GM18502 (cell line): ENCODE measurements at regions not wholly inside any gene's neighbourhood (a gene's known extent, or its start where the extent isn't known, plus 50 kb on each side); places are given as distances from the start of the nearest gene placed in this dataset.

Experiments
- ATAC-seq: cut with Tn5 transposase; IDR thresholded peaks from one replicate; pipeline ENCODE4 v1.9.1; 2021; ENCODE audit warnings: mild to moderate bottlenecking; ENCODE audit not compliant: unreplicated experiment, poor library complexity

DNA sequence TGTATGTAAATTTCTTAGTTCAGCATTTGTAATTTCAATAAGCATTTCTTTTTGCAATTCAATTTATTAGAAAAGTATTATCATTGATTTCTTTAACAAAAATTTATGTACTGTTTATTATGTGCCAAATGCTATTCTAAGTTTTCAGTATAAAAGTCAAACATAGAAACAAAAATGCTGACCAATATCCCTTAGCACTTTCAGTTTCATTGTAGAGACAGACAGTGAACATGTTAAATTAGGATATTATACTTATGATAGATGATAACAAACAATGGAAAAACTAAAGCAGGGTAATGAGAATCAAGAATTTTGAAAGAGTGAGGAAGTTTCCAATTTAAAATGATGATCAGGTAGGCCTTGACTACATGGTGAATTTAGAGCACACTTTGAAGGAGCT is 1106.0 kb downstream of the TAF11L14 start:
- ATAC-seq: peak; percentile 49

DNA sequence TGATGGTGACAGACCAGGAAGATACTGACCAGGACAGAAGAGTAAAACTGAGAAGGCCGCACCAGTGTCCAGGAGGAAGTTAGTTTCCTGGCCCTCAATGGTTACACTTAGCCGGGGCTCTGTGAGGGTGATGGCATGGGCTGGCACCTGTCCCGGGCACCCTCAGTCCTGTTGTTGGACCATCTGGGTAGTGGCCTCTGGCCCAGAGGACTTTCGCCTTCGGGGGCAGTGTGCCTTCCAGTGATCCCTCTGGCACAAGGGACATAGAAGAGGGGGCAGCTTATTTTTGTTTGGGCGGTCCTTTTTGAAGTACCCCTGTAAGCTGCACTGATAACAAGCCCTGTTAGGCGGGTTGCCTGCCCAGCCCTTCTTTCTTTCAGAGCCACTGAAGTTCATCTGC is 1108.6 kb downstream of the TAF11L14 start:
- no peak for ATAC-seq

DNA sequence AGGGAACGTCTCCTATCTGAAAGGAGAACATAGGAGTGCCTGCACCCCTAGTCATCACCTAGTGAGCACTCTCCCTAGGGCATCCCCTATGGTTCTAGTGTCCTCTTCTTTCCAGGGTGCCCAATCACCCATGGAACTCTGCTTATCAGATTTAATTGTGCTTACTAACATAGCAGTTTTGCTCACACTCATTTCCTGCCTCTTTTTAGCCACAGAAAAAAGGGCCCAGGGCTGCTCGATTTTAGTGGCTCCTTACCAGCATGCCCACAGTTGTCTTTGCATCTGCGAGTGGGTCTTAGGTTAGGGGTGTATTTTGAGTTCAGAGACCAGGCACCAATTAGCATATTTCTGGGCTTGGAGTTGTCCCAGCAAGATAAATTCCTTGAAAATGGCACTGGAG is 1110.2 kb downstream of the TAF11L14 start:
- no peak for ATAC-seq

DNA sequence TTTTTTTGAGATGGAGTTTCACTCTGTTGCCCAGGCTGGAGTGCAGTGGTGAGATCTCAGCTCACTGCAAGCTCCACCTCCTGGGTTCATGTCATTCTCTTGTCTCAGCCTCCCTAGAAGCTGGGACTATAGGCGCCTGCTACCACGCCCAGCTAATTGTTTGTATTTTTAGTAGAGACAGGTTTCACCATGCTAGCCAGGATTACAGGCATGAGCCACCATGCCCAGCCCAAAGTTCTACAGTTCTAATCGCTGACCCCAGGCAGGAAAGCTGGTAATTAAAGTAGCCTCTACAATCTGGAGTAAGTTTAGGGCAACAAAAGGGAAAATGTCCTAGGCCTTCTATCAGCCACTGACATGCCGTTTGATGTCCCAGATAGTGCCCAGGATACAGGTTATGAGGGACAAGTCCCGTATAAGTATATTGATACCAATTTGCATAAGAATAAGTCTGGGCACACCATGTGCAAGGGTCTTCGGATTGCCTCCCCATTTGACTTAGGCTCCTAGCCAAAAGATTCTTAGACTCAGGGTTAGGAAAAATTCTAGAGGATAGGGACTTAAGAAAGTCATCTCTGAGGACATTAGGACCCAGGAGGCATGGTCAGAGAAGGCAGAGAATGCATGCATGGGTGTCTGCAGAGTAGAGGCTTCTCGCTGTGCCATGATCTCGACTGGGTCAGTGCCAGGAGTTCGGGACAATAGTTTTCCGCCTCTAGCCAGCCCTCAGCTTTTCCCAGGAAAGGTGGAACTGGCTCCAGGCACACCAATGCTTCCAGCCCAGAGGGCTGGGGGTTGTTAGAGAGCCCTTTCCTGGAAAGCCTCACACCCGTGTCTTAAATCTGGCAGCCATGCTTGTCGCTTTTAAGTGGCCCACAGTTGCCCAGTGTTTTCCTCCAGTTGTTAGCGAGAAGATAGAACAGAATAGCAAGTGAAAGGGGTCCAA is 1111.1 kb downstream of the TAF11L14 start:
- ATAC-seq: peak; percentile 43

DNA sequence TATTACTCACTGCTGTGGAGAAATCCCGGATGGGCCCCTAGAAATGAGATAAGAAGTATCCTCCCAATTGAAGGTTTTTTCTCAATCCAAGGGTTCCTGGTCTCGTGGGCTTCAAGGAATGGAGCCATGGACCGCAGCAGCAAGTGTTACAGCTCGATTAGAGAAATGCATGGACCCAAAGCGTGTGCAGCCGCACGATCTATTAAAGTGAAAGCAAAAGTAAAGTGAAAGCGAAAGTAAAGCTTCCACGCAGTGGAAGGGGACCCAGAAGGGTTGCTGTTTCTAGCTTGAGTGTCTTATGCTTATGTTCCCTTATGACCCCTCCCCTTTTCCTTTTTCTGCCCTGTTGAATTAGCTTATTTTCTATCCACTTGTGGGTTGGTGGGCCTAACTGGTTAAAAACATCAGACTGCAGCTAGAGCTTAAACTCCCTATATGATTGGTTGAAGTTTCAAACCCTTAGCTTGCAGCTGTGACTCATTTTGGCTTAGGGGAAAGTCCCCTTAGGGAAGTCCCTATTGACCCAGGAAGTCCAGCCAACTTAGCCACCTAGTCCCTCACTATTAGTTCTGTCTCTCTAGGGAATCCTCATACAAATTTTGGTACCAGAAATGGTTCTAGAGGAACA is 1111.8 kb downstream of the TAF11L14 start:
- peak; percentile 79 for ATAC-seq

DNA sequence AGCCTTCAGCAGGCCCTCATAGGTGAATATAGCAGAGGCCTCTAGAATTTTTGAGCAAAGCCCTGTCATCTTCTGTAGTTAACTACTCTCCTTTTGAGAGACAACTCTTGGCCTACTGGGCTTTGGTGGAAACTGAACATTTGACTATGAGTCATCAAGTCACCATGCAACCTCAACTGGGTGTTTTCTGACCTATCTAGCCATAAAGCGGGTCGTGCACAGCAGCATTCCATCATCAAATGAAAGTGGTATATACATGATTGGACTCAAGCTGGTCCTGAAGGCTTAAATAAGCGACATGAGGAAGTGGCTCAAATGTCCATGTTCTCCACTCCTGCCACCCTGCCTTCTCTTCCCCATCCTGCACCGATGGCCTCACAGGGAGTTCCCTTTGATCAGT is 1115.5 kb downstream of the TAF11L14 start:
- peak; percentile 35 for ATAC-seq

DNA sequence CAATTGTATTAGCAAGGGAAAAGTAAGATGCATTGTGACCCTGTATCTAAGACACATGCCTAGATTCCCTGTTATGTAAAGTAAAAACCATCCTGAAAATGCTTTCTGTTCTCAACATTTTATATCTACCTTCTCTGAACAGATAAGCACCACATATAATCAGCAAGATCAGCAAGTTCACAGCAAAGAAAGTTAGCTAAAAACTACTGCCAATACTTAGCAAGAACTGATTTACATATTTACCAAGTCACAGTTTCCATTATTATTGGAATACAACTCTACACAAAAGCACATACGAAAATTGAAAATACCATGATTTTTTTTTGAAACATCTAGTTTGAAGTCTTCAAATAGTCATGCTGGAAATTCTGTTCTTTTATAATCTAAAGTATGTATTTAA is 1118.1 kb downstream of the TAF11L14 start:
- no peak for ATAC-seq

DNA sequence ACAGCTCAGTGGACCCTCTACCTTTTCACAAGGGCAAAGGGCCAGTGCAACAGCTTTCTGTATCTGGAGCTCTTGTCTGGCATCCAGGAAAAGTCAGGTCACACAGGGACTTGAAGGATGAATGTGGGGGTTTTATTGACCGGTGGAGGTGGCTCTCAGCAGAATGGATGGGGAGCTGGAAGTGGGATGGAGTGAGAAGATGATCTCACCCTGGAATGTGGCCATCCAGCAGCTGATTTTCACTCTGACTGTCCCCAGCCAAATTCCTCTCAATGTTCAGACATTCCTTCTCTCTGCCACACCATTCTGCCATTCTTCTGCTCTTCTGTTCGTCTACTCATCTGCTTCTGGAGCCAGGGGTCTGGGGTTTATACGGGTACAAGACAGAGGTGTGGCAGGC is 1119.9 kb downstream of the TAF11L14 start:
- ATAC-seq: no peak

DNA sequence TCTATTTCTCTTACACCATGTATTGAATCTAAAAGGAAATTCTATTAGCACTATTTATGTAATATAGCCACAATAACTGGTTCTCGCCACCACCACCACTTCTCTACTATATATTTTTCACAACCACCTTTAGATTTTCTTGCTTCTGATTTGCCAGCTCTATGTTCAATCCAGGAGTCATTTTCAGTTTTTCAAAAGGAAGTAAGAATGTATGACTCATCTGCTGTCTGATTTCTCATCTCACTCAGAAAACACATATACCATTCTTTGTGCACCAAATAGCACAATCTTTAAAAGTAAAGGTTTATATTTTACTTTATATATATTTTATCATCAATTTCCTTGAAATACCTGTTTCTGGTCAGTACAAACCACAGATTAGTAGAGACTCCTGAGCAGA is 1127.5 kb downstream of the TAF11L14 start:
- ATAC-seq: peak; percentile 85

DNA sequence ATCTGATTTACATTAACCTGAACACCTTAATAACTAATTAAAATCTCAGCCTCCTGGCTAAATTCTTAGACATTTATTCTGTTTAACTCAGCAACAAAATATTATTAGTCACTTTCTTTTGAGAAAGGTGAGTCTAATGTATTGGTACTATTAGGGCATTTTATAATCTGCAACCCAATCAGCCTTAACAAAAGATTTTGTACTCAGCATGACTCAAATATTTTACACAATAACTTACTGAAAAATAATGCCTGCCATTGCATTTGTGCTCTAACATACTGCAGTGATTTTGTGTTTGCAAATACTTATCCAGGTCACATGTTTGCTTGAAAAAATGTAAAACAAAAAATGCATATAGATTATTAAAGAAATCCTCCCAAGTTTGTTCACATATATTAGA is 1129.9 kb downstream of the TAF11L14 start:
- no peak for ATAC-seq

DNA sequence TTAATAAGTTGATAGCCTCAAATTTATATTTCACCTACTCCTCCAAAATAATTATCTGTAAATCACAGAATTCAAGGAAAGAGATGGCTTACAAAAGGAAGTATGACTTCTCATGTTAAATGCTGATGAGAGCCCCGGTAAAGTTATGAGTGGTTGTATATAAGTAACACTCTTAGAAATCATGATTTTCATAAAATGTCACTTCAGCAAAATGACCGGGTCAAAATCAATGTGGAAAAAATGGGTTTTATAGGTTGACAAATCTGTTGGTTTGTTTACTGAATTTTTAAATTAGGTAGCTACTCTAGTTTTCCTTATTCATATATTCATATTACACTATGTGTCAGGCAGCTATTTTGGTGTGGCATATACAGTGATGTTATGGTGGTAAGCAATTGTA is 1131.0 kb downstream of the TAF11L14 start:
- ATAC-seq: no peak

DNA sequence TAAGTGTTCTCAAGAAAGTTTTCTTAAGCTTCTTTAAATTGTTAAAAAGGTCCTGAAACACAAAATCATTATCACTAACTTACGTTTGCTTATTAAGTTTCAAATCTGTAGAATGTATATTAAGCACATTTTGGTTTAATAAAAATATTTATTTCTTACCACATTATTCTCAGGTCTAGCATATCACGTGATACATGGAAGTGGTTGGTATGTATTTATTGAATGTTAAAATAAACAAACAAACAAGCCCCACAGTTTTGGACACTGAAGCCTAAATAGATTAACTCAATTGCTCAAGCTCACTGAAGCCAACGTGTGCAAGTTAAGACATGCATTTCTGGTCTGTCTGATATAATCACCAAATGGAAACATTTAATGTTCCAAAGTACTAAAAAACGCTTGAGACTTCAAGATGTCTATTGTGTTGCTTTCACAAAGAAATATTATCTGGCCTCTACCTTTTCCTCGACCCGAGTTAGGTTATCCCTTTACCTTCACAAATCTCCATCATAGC is 1136.9 kb downstream of the TAF11L14 start:
- no peak for ATAC-seq

DNA sequence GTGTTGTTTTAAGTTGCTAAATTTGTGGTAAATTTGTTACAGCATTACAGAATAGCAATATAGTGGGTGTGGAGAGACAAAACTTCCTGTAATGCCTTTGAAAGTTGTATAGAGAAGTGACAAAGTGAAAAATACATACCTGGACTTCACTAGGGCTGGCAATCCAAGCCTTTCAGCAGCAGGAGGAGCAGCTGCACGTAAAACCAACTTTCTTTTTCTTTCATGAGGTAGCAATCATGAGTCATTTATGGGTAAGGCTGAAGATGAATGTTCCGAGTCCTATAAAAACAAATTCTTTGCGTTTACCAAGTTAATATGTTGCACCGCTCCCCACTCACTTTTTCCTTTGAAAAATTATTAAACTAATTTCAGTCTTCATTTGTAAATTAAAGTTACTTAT is 1138.2 kb downstream of the TAF11L14 start:
- ATAC-seq: peak; percentile 64

DNA sequence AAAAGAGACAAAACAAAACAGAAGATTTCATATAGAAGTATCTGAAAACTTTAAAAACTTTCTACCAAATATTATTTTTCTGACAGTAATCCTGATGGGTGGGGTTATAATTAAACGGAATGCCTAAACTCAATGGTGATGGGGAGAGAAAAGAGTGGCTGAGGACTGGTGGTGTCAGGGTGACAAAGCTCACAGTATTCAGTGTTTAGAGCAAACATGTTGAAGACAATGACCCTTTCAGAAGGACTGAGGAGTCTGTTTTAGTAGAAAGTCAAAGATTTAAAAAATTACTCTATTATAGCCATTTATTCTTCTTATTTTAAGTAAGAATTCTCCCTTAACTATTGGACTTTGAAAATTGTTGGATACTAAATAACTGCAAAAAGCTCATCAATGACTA is 1144.0 kb downstream of the TAF11L14 start:
- no peak for ATAC-seq

DNA sequence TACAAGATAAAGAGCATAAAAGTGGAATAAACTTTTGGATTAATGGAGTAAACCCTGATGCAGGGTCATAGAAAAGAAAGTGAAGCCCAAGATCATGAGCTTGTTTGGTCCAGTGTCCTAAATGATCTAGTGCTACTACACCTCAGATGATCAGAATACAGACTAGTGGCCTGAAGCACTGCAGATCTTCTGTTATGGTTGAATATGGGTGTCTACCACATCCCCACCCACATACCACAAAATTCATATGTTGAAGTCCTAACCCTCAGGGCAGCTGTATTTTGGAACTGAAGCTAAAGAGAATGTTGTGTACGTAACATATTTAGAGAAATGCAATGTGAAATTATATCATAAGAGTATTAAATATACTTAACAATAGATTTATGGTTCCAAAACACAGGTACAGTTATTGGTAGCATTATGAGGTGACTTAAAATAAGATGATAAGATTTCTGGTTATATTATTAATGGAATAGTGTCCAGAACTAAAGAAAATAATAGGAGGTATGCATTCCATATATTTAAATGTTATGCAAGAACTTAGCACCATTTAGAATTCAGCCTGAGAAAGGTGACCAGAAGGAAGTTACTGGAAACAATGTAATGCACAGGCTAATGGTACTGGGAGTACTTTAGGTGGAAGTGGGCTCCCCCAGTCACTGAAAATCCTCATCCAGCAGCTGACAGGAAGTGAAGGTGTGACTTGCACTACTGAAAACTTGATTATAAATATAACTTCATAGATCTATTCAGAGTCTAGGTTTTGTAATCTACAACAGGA is 1155.1 kb downstream of the TAF11L14 start:
- no peak for ATAC-seq

DNA sequence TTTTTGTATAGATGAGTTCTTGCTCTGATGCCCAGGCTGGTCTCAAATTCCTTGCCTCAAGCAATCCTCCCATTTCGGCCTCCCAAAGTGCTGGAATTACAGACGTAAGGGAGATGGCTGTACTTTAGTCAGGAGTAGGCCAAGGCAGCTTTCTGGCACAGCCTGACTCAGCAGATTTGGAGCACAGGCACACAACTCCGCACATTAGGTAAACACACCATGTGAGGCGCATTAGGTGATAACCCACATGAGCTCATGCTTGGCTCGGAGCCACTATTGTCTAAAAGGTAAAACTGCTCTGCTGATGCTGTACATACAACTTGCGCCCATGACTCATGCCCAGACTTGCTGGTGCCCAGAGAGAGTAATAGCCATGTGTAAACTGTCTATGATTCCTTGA is 1157.9 kb downstream of the TAF11L14 start:
- ATAC-seq: no peak

DNA sequence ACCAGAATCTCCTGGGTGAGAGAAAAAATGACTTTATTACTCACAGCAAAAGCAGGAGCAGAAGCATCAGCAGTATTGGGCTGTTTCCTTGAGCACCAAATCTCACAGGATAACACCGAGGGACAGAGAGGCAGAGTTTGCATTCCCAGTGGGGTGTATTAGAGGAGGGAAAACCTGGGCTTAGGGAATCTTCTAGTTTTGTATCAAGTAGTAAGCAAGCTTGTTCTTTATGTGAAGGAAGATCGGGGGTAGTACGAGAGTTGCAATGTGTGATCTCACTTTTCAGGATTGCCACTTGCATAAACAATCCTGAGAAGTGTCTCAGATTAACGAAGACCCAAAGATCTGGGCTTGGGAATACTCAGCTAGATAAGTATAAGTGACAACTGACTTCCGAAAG is 1163.0 kb downstream of the TAF11L14 start:
- ATAC-seq: no peak

DNA sequence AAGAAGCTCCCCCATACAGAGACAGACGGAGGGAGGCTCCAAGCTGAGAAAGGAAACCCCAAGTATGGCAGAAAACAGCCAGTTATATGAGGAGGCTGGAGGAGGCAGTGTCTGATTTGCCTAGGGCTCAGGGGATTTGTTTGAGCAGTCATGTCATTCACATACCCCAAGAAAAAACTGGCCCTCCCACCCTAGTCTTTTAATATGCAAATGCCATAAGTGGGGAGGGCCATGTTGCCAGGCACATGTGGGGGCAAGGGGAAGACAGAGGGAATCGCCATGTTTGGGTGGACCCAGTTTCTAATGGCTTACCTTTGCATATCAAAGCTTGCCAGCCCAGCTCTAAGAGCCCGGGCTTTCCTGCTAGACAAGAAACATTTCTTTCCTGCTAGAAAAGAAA is 1163.8 kb downstream of the TAF11L14 start:
- no peak for ATAC-seq

DNA sequence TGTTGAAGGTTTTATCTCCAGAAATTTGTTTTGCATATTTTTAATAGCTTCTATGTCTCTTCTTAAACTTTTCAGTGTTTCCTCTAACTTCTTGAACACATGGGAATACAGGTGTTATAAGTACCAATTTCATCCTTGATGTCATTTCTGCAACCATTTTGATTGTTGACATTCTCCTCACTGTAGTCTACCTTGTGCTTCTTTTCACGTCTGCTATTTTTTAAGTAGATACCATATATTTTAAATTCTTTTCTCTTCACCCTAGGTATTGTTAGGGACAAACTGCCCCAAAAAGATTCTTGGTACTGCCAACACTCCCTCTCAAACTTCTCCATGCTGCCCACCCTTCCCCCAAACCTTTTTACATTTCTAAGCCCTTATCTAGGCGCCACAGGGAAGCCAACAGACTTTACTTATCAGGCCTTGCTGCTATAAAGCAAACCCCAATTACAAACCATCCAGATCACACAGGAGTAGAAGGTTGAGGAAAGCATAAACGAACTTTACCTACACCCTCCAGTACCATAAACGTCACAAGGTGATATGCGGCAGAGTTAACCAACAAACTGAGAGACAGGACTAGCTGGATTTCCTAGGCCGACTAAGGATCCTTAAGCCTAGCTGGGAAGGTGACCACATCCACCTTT is 1165.3 kb downstream of the TAF11L14 start:
- no peak for ATAC-seq

DNA sequence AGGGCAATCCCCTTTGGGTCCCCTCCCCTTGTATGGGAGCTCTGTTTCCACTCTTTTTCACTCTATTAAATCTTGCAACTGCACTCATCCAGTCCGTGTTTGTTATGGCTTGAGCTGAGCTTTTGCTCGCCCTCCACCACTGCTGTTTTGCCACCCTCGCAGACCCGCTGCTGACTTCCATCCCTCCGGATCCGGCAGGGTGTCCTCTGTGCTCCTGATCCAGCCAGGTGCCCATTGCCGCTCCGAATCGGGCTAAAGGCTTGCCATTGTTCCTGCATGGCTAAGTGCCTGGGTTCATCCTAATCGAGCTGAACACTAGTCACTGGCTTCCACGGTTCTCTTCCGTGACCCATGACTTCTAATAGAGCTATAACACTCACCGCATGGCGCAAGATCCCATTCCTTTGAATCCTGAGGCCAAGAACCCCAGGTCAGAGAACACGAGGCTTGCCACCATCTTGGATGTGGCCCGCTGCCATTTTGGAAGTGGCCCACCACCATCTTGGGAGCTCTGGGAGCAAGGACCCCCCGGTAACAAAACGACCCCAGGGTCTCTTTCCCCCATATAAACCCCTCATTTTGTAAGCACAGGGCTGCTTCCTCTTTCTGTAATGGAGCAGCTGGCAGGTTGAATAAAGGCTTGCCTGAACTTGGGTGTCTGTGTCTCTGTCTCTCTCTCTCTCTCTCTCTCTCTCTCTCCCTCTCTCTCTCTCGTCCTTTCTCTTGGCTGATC is 1166.2 kb downstream of the TAF11L14 start:
- ATAC-seq: no peak
